PC-3 (cell line): ENCODE measurements at regions not wholly inside any gene's neighbourhood (a gene's known extent, or its start where the extent isn't known, plus 50 kb on each side); places are given as distances from the start of the nearest gene placed in this dataset.

ENCODE experiments used
- ATAC-seq: fragments of 200-7000 bp; cut with Tn5 transposase; 2 replicates; pipeline ENCODE4 v1.9.1; 2020; ENCODE audit warnings: mild to moderate bottlenecking, moderate library complexity
- BruUV-seq: library from RNA; stranded (reverse); fragments of 400-500 nt; replicated peaks from 2 replicates; lab custom pipeline; 2021; lab: Mats Ljungman, UMichigan
- CTCF ChIA-PET: fragments of 300-600 bp; sonication (Branson Sonifier 250); formaldehyde crosslinking; loops from one replicate; lab custom pipeline; 2022; ENCODE audit warnings: antibody characterized with exemption; lab: Charles Lee
- POLR2A ChIA-PET: fragments of 300-600 bp; sonication (Branson Sonifier 250); formaldehyde crosslinking; loops from one replicate; lab custom pipeline; 2022; ENCODE audit warnings: antibody characterized with exemption; ENCODE audit not compliant: unreplicated experiment; lab: Charles Lee
- DNase-seq: peaks from one replicate; pipeline ENCODE4 v3.0.0-alpha.2; 2015
- H2AFZ ChIP-seq: fragments of 300-600 bp; sonication (generic); 2 replicates; pipeline ENCODE4 v1.6.0; 2016; ENCODE audit warnings: antibody characterized with exemption, low read length
- H3F3A ChIP-seq: fragments of 300-600 bp; sonication (generic); one replicate; pipeline ENCODE4 v1.6.0; 2017; ENCODE audit warnings: antibody characterized with exemption, low read length, control low read depth, mild to moderate bottlenecking; ENCODE audit not compliant: unreplicated experiment
- H3K27ac ChIP-seq: fragments of 300-600 bp; sonication (generic); 2 replicates; pipeline ENCODE4 v1.5.1; 2016; ENCODE audit warnings: mild to moderate bottlenecking, low read length
- H3K27me3 ChIP-seq: fragments of 300-600 bp; sonication (generic); 2 replicates; pipeline ENCODE4 v1.6.1; 2016; ENCODE audit warnings: low read length, mixed read lengths
- H3K36me3 ChIP-seq: fragments of 300-600 bp; sonication (generic); 2 replicates; pipeline ENCODE4 v1.6.1; 2016; ENCODE audit warnings: low read depth, mixed run types, low read length, mixed read lengths
- H3K4me1 ChIP-seq: fragments of 300-600 bp; sonication (generic); 2 replicates; pipeline ENCODE4 v1.5.1; 2016; ENCODE audit warnings: low read length; ENCODE audit not compliant: insufficient read depth
- H3K4me2 ChIP-seq: fragments of 300-600 bp; sonication (generic); 2 replicates; pipeline ENCODE4 v1.6.0; 2016; ENCODE audit warnings: low read length
- H3K4me3 ChIP-seq: fragments of 300-600 bp; sonication (generic); 2 replicates; pipeline ENCODE4 v1.5.1; 2016; ENCODE audit warnings: mild to moderate bottlenecking, low read length, mixed read lengths
- H3K79me2 ChIP-seq: fragments of 300-600 bp; sonication (generic); 2 replicates; pipeline ENCODE4 v1.6.1; 2017; ENCODE audit warnings: low read length, mixed read lengths
- H3K9ac ChIP-seq: fragments of 300-600 bp; sonication (generic); 2 replicates; pipeline ENCODE4 v1.6.0; 2016; ENCODE audit warnings: mild to moderate bottlenecking, low read length
- H3K9me2 ChIP-seq: fragments of 300-600 bp; sonication (generic); replicated peaks from 2 replicates; pipeline ENCODE4 v1.6.1; 2016; ENCODE audit warnings: mixed run types, low read length, mixed read lengths
- H3K9me3 ChIP-seq: fragments of 300-600 bp; sonication (generic); 2 replicates; pipeline ENCODE4 v1.6.1; 2016; ENCODE audit warnings: low read length, mixed read lengths
- H4K20me1 ChIP-seq: fragments of 300-600 bp; sonication (generic); 2 replicates; pipeline ENCODE4 v1.6.1; 2016; ENCODE audit warnings: low read length, mixed read lengths
- CTCF ChIP-seq: fragments of 300-600 bp; sonication (generic); conservative IDR thresholded peaks from 2 replicates; pipeline ENCODE4 v1.5.1; 2017; ENCODE audit warnings: antibody characterized with exemption, low read depth, mild to moderate bottlenecking, low read length
- EZH2 ChIP-seq: fragments of 300-600 bp; sonication (generic); IDR thresholded peaks from one replicate; pipeline ENCODE4 v1.6.1; 2017; ENCODE audit warnings: antibody characterized with exemption, mild to moderate bottlenecking, low read length; ENCODE audit not compliant: unreplicated experiment
- EZH2phosphoT487 ChIP-seq: fragments of 300-600 bp; sonication (generic); IDR thresholded peaks from 2 replicates; pipeline ENCODE4 v1.6.1; 2018; ENCODE audit warnings: mild to moderate bottlenecking, antibody characterized with exemption, low read length, borderline replicate concordance
- intact Hi-C: fragments of 100-400 bp; cut with micrococcal nuclease; formaldehyde crosslinking; loops from 2 replicates; pipeline ENCODE4 v1.9.0; 2023

- no peaks in the 10 kb centered on the region for H3F3A ChIP-seq
- H3K9me2 ChIP-seq, result no peaks in the 10 kb centered on the region
- no TSS peak for BruUV-seq
- H3K4me1 ChIP-seq, result no peaks in the 10 kb centered on the region
- DNase-seq (no peak), ATAC-seq (no peak)
- H3K27ac ChIP-seq, result no peak overlapping the region
- H3K79me2 ChIP-seq, result no peaks in the 10 kb centered on the region
- no peaks in the 10 kb centered on the region for H4K20me1 ChIP-seq
- H3K9ac ChIP-seq, result no peak overlapping the region
- H3K27me3 ChIP-seq, result no peaks in the 10 kb centered on the region
- intact Hi-C loops, result no loop called here
- H3K36me3 ChIP-seq, result no peaks in the 10 kb centered on the region
- TF ChIP-seq EZH2phosphoT487 (no peak), EZH2 (no peak), CTCF (no peak)
- H3K9me3 ChIP-seq, result no peaks in the 10 kb centered on the region
- no peak overlapping the region for H3K4me3 ChIP-seq
- no peak overlapping the region for H2AFZ ChIP-seq
- H3K4me2 ChIP-seq, result no peak overlapping the region
- ChIA-PET CTCF (no interaction called here), POLR2A (no interaction called here)
Measured at GRCh38 chr14:98270201-98270600, 1001.8 kb downstream of the BCL11B start.

GRCh38 chr14:98274596-98274995, 997.4 kb downstream of the BCL11B start:
- Histone ChIP-seq H3K4me3 (no peak overlapping the region), H3K9me2 (no peaks in the 10 kb centered on the region), H3K4me1 (no peaks in the 10 kb centered on the region), H3F3A (no peaks in the 10 kb centered on the region), H3K4me2 (no peak overlapping the region), H3K9me3 (no peaks in the 10 kb centered on the region), H3K79me2 (no peaks in the 10 kb centered on the region), H3K36me3 (no peaks in the 10 kb centered on the region), H3K9ac (no peak overlapping the region), H4K20me1 (no peaks in the 10 kb centered on the region), H3K27me3 (no peaks in the 10 kb centered on the region), H2AFZ (no peak overlapping the region), H3K27ac (no peak overlapping the region)
- DNase-seq (no peak), ATAC-seq (no peak)
- BruUV-seq, result no TSS peak
- POLR2A ChIA-PET, result no interaction called here
- TF ChIP-seq EZH2 (no peak), EZH2phosphoT487 (no peak), CTCF (no peak)
- CTCF ChIA-PET, result no interaction called here
- intact Hi-C loops, result no loop called here

GRCh38 chr14:98278800-98279199, 993.2 kb downstream of the BCL11B start:
- intact Hi-C loops, result no loop called here

More at GRCh38 chr14:98278800-98279199, 993.2 kb downstream of the BCL11B start:
- no peaks in the 10 kb centered on the region for H3K36me3 ChIP-seq
- H3K79me2 ChIP-seq, result no peaks in the 10 kb centered on the region
- DNase-seq (no peak), ATAC-seq (no peak)
- no peak overlapping the region for H3K4me2 ChIP-seq
- no peaks in the 10 kb centered on the region for H3K4me1 ChIP-seq
- no peaks in the 10 kb centered on the region for H3K9me2 ChIP-seq
- no peaks in the 10 kb centered on the region for H3F3A ChIP-seq
- ChIA-PET POLR2A (no interaction called here), CTCF (no interaction called here)
- TF ChIP-seq EZH2phosphoT487, result no peak
- no peak for TF ChIP-seq EZH2
- no peak for TF ChIP-seq CTCF
- H3K27me3 ChIP-seq, result peaks cover 10% of the 10 kb centered on the region
- H4K20me1 ChIP-seq, result no peaks in the 10 kb centered on the region
- H3K9me3 ChIP-seq, result no peaks in the 10 kb centered on the region
- H3K9ac ChIP-seq, result no peak overlapping the region
- no peak overlapping the region for H3K27ac ChIP-seq
- no peak overlapping the region for H2AFZ ChIP-seq
- no TSS peak for BruUV-seq
- no peak overlapping the region for H3K4me3 ChIP-seq
